WERI-Rb-1 (cell line): ENCODE measurements at regions not wholly inside any gene's neighbourhood (a gene's known extent, or its start where the extent isn't known, plus 50 kb on each side); places are given as distances from the start of the nearest gene placed in this dataset.

Experiments
- DNase-seq: peaks from one replicate; pipeline ENCODE4 v3.0.0-alpha.2; 2020
- H3K27ac ChIP-seq: fragments of 250-450 bp; sonication (Bioruptor Pico); 2 replicates; pipeline ENCODE4 v1.5.1; 2020; ENCODE audit warnings: mild to moderate bottlenecking, moderate library complexity
- H3K27me3 ChIP-seq: fragments of 250-450 bp; sonication (Bioruptor Pico); 2 replicates; pipeline ENCODE4 v1.5.1; 2021; ENCODE audit warnings: mild to moderate bottlenecking, low read depth, moderate library complexity; ENCODE audit not compliant: insufficient read depth, severe bottlenecking
- H3K36me3 ChIP-seq: fragments of 250-450 bp; sonication (Bioruptor Pico); 2 replicates; pipeline ENCODE4 v1.5.1; 2020; ENCODE audit warnings: mild to moderate bottlenecking, moderate library complexity
- H3K4me3 ChIP-seq: 2 replicates; pipeline ENCODE4 v1.5.1; 2011; ENCODE audit warnings: low read depth, mild to moderate bottlenecking, control low read depth, low read length
- H3K9me3 ChIP-seq: fragments of 250-450 bp; sonication (Bioruptor Pico); 2 replicates; pipeline ENCODE4 v1.5.1; 2021; ENCODE audit warnings: mild to moderate bottlenecking, moderate library complexity; ENCODE audit not compliant: severe bottlenecking
- TF ChIP-seq, protein P1 (sequence below): IDR thresholded peaks from 2 replicates; pipeline ENCODE4 v1.5.1; 2011; ENCODE audit warnings: low read depth, mild to moderate bottlenecking, control low read depth, inconsistent platforms, low read length

- H3K27ac ChIP-seq, result no peak overlapping the region
- DNase-seq, result no peak
Measured at GRCh38 chr9:135243201-135244190, 156.0 kb downstream of the OLFM1 start.

GRCh38 chr9:135244271-135245221, 157.1 kb downstream of the OLFM1 start:
- no peak overlapping the region for H3K27ac ChIP-seq
- H3K27me3 ChIP-seq, result no peaks in the 10 kb centered on the region
- H3K36me3 ChIP-seq, result no peaks in the 10 kb centered on the region
- TF ChIP-seq, protein P1, sequence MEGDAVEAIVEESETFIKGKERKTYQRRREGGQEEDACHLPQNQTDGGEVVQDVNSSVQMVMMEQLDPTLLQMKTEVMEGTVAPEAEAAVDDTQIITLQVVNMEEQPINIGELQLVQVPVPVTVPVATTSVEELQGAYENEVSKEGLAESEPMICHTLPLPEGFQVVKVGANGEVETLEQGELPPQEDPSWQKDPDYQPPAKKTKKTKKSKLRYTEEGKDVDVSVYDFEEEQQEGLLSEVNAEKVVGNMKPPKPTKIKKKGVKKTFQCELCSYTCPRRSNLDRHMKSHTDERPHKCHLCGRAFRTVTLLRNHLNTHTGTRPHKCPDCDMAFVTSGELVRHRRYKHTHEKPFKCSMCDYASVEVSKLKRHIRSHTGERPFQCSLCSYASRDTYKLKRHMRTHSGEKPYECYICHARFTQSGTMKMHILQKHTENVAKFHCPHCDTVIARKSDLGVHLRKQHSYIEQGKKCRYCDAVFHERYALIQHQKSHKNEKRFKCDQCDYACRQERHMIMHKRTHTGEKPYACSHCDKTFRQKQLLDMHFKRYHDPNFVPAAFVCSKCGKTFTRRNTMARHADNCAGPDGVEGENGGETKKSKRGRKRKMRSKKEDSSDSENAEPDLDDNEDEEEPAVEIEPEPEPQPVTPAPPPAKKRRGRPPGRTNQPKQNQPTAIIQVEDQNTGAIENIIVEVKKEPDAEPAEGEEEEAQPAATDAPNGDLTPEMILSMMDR, result no peak
- DNase-seq, result no peak
- no peaks in the 10 kb centered on the region for H3K9me3 ChIP-seq
- no peak overlapping the region for H3K4me3 ChIP-seq

More at GRCh38 chr9:135243201-135244190, 156.0 kb downstream of the OLFM1 start:
- H3K4me3 ChIP-seq, result no peak overlapping the region
- no peaks in the 10 kb centered on the region for H3K27me3 ChIP-seq
- no peaks in the 10 kb centered on the region for H3K36me3 ChIP-seq
- no peaks in the 10 kb centered on the region for H3K9me3 ChIP-seq
- TF ChIP-seq, protein P1, result no peak

DNA sequence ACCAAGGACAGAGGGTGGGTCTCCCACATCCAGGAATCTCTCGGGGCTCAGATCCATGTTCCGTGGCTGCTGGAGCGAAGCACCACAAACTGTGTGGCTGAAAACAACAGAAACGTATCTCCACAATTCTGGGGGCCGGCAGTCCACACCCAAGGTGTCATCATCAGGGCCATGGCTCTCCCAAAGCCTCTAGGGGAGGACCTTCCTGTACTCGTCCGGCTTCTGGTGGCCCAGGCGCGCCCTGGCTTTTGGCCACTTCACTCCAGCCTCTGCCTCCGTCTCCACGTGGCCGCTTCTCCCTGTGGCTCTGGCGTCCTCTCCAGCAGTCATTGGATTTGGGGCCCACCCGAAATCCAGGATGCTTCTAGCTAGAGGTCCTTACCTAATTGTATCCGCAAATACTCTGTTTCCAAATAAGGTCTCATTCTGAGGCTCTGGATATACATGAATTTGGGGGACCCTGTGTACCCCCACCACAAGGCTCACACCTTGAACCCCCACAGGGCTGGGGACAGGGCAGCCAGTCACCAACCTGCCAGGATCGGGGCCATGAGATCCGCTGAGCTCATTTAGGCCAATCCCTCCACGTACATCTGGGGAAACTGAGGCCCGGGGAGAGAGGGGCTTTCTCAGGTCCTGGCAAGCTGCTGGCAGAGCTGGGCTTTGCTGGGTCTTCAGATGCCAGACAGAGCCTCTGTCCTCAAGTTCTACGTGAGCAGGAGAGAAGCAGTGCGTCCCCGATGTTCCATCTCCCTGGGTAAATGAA, 158.2 kb downstream of the OLFM1 start:
- Histone ChIP-seq H3K4me3 (no peak overlapping the region), H3K27ac (no peak overlapping the region), H3K9me3 (no peaks in the 10 kb centered on the region), H3K27me3 (no peaks in the 10 kb centered on the region), H3K36me3 (no peaks in the 10 kb centered on the region)
- TF ChIP-seq, protein P1, result no peak
- no peak for DNase-seq

- Histone ChIP-seq H3K36me3 (no peaks in the 10 kb centered on the region), H3K27ac (no peak overlapping the region), H3K27me3 (no peaks in the 10 kb centered on the region), H3K9me3 (no peaks in the 10 kb centered on the region), H3K4me3 (no peak overlapping the region)
- DNase-seq, result no peak
- TF ChIP-seq, protein P1, result no peak
Measured at GRCh38 chr9:135246248-135247205, 159.1 kb downstream of the OLFM1 start.
